ENCODE measurements at regions not wholly inside any gene's neighbourhood (a gene's known extent, or its start where the extent isn't known, plus 50 kb on each side); places are given as distances from the start of the nearest gene placed in this dataset.
"Not testable (repeated sequence)": the region's sequence is repeated elsewhere in the genome, so short reads cannot be mapped to it uniquely, and the experiment has no call there.

- no peak for DNase-seq
Measured at GRCh38 chr16:76988526-76988925, 202.5 kb upstream of the MON1B start.

- DNase-seq = no peak
Measured at GRCh38 chr16:77002644-77003043, 188.3 kb upstream of the MON1B start.

- DNase-seq = no peak
Measured at GRCh38 chr16:77009453-77009852, 181.5 kb upstream of the MON1B start.

- DNase-seq = no peak
Measured at GRCh38 chr16:77014441-77014840, 176.5 kb upstream of the MON1B start.

- DNase-seq = no peak
Measured at GRCh38 chr16:77030600-77030999, 160.4 kb upstream of the MON1B start.

- no peak for DNase-seq
Measured at GRCh38 chr16:77033516-77033915, 157.5 kb upstream of the MON1B start.

GRCh38 chr16:77035361-77035760, 155.6 kb upstream of the MON1B start:
- DNase-seq = no peak

GRCh38 chr16:77037696-77038347, 153.2 kb upstream of the MON1B start:
- no peak for DNase-seq

GRCh38 chr16:77041468-77041867, 149.5 kb upstream of the MON1B start:
- DNase-seq = no peak

GRCh38 chr16:77043076-77043475, 147.9 kb upstream of the MON1B start:
- no peak for DNase-seq

GRCh38 chr16:77046206-77046605, 144.8 kb upstream of the MON1B start:
- DNase-seq = no peak

- DNase-seq = no peak
Measured at GRCh38 chr16:77048085-77048484, 142.9 kb upstream of the MON1B start.

GRCh38 chr16:77049577-77049976, 141.4 kb upstream of the MON1B start:
- no peak for DNase-seq

GRCh38 chr16:77056597-77056996, 134.4 kb upstream of the MON1B start:
- not testable (repeated sequence) for DNase-seq

GRCh38 chr16:77057161-77057774, 133.7 kb upstream of the MON1B start:
- DNase-seq = no peak

GRCh38 chr16:77059446-77059845, 131.5 kb upstream of the MON1B start:
- DNase-seq = no peak

- DNase-seq = no peak
Measured at GRCh38 chr16:77060614-77061013, 130.4 kb upstream of the MON1B start.

GRCh38 chr16:77062878-77063675, 127.9 kb upstream of the MON1B start:
- DNase-seq = no peak

- no peak for DNase-seq
Measured at GRCh38 chr16:77063676-77064016, 127.3 kb upstream of the MON1B start.

- DNase-seq = no peak
Measured at GRCh38 chr16:77064037-77064436, 127.0 kb upstream of the MON1B start.

- DNase-seq = no peak
Measured at GRCh38 chr16:77066896-77067496, 124.0 kb upstream of the MON1B start.

GRCh38 chr16:77067900-77068299, 123.1 kb upstream of the MON1B start:
- DNase-seq = no peak

GRCh38 chr16:77068402-77068801, 122.6 kb upstream of the MON1B start:
- no peak for DNase-seq

- DNase-seq = no peak
Measured at GRCh38 chr16:77069929-77070328, 121.1 kb upstream of the MON1B start.

Data from activated CD4-positive, alpha-beta T cell treated with anti-CD3 and anti-CD28 coated beads for 48 hours (primary cell).